ENCODE measurements at regions not wholly inside any gene's neighbourhood (a gene's known extent, or its start where the extent isn't known, plus 50 kb on each side); places are given as distances from the start of the nearest gene placed in this dataset.

GRCh38 chr17:5701381-5701780 lies 117.1 kb upstream of the NLRP1 start:
- no peak for TF ChIP-seq CTCF (IDR thresholded peaks at IDR 0.05; ENCODE audit: low read depth, low read length)
- no peak for TF ChIP-seq EZH2phosphoT487 (IDR thresholded peaks at IDR 0.05; ENCODE audit: low read depth)
